ENCODE measurements at regions not wholly inside any gene's neighbourhood (a gene's known extent, or its start where the extent isn't known, plus 50 kb on each side); places are given as distances from the start of the nearest gene placed in this dataset.

GRCh38 chr1:70496181-70496580, 85.1 kb downstream of the CTH start (continued):
- TF ChIP-seq CREB3 (tag; conservative IDR thresholded peaks at IDR 0.05; ENCODE audit: low read depth), result no peak
- no peak for TF ChIP-seq CBX2 (IDR thresholded peaks at IDR 0.05; ENCODE audit: insufficient read depth, low read length, poor library complexity, severe bottlenecking)
- no peak for TF ChIP-seq ZNF384 (IDR thresholded peaks at IDR 0.05; ENCODE audit: low read depth, low read length)
- no peak for TF ChIP-seq HMG20A (CRISPR knock-in tag; conservative IDR thresholded peaks at IDR 0.05)
- TF ChIP-seq ZKSCAN8 (CRISPR knock-in tag; IDR thresholded peaks at IDR 0.05), result no peak
- TF ChIP-seq ZNF586 (CRISPR knock-in tag; conservative IDR thresholded peaks at IDR 0.05), result no peak
- TF ChIP-seq PCBP2 (IDR thresholded peaks at IDR 0.05; ENCODE audit: low read depth, low read length, poor library complexity, severe bottlenecking), result no peak

GRCh38 chr1:70497152-70497551, 86.1 kb downstream of the CTH start:
- no peaks in the 10 kb centered on the region for H3K9me1 ChIP-seq (ENCODE audit: control insufficient read depth, insufficient read depth, low read length)
- H3K27ac ChIP-seq (ENCODE audit: extremely low read depth, low read depth, low read length), result no peak overlapping the region
- no peaks in the 10 kb centered on the region; a peak in 1 of 5 replicates for H3K27me3 ChIP-seq (ENCODE audit: control insufficient read depth in 2 of 2, insufficient read depth in 2 of 2, low read length in 2 of 2)
- WGBS (ENCODE audit: insufficient coverage, low coverage, missing lambda C conversion rate), result 14% methylated on average over 3 of the region's 3 CpGs
- no peaks in the 10 kb centered on the region for H4K20me1 ChIP-seq (replicated peaks; ENCODE audit: control insufficient read depth, insufficient read depth, low read length)
- H3K4me2 ChIP-seq (ENCODE audit: insufficient read depth, low read length), result no peak overlapping the region
- no peaks in the 10 kb centered on the region for H3K36me3 ChIP-seq (ENCODE audit: control insufficient read depth, insufficient read depth, low read length)
- no peaks in the 10 kb centered on the region for H3K79me2 ChIP-seq (ENCODE audit: control insufficient read depth, insufficient read depth, low read length)
- H3K9me3 ChIP-seq (replicated peaks; ENCODE audit: control insufficient read depth, insufficient read depth, low read depth, low read length), result no peaks in the 10 kb centered on the region
- DNase-seq (ENCODE audit: extremely low read depth in 1 of 4, low spot score in 3 of 4), result no peak
- POLR2A ChIA-PET, result no interaction called here
- H3K9ac ChIP-seq (ENCODE audit: insufficient read depth in 1 of 2, low read depth in 2 of 2, low read length in 2 of 2), result no peak overlapping the region
- in situ Hi-C loops (cut with MboI) (no loop called here), intact Hi-C loops (cut with micrococcal nuclease) (no loop called here)
- H2AFZ ChIP-seq (ENCODE audit: low read depth, low read length), result peak overlapping the region; percentile 62
- no peak overlapping the region for H3K4me3 ChIP-seq
- peak; percentile 48 for FAIRE-seq
- CTCF ChIA-PET (ENCODE audit: low intra/inter-chr PET ratio), result no interaction called here
- TF ChIP-seq ZNF740 (CRISPR knock-in tag; IDR thresholded peaks at IDR 0.05) (no peak), ZNF740 (tag; IDR thresholded peaks at IDR 0.05) (no peak), BDP1 (IDR thresholded peaks at IDR 0.05; ENCODE audit: insufficient read depth, insufficient read length) (no peak), KLF1 (tag; IDR thresholded peaks at IDR 0.05) (no peak), HMGN3 (IDR thresholded peaks at IDR 0.05; ENCODE audit: borderline replicate concordance, extremely low read depth, insufficient read length, low read depth, low read length) (no peak), ZNF512 (tag; IDR thresholded peaks at IDR 0.05) (no peak), ZNF124 (CRISPR knock-in tag; IDR thresholded peaks at IDR 0.05) (no peak), EHMT2 (IDR thresholded peaks at IDR 0.05) (no peak)
- peak; percentile 49; the same call in 2 of the 3 replicates for ATAC-seq
- BruUV-seq (replicated peaks), result no TSS peak
- H3K4me1 ChIP-seq (replicated peaks in 1 of 2; ENCODE audit: control insufficient read depth in 2 of 2, insufficient read depth in 2 of 2, low read length in 2 of 2), result no peaks in the 10 kb centered on the region; a peak in 1 of 5 replicates

Measured in K562 (cell line).